IMR-90 (cell line): ENCODE measurements at regions not wholly inside any gene's neighbourhood (a gene's known extent, or its start where the extent isn't known, plus 50 kb on each side); places are given as distances from the start of the nearest gene placed in this dataset.

Experiments
- ATAC-seq: fragments of 200-7000 bp; cut with Tn5 transposase; 2 replicates; pipeline ENCODE4 v1.9.1; 2020; ENCODE audit warnings: low read depth, mild to moderate bottlenecking, moderate library complexity
- BruUV-seq: library from RNA; stranded (reverse); fragments of 400-500 nt; replicated peaks from 2 replicates; lab custom pipeline; 2021; lab: Mats Ljungman, UMichigan
- CTCF ChIA-PET: fragments of 300-600 bp; formaldehyde crosslinking; extraction: SDS; loops from one replicate; lab custom pipeline; 2021; ENCODE audit warnings: antibody characterized with exemption; lab: Yijun Ruan, JAX
- POLR2A ChIA-PET: fragments of 300-600 bp; sonication (Branson Sonifier 250); formaldehyde crosslinking; loops from one replicate; lab custom pipeline; 2022; ENCODE audit warnings: antibody characterized with exemption; ENCODE audit not compliant: unreplicated experiment; lab: Charles Lee
- DNase-seq: peaks from one replicate; pipeline ENCODE4 v3.0.0; 2013
- H2AFZ ChIP-seq: replicated peaks from 2 replicates; pipeline ENCODE3; 2013; ENCODE audit warnings: low read length, mild to moderate bottlenecking; ENCODE audit not compliant: poor library complexity
- H2AK5ac ChIP-seq: 2 replicates; pipeline ENCODE4 v1.6.1; 2013; ENCODE audit warnings: low read depth, low read length, inconsistent platforms
- H2AK9ac ChIP-seq: replicated peaks from 2 replicates; pipeline ENCODE3; 2013; ENCODE audit warnings: mild to moderate bottlenecking, low read depth, low read length, moderate library complexity; ENCODE audit not compliant: poor library complexity
- H2BK120ac ChIP-seq: 2 replicates; pipeline ENCODE4 v1.6.1; 2013; ENCODE audit warnings: low read depth, low read length, inconsistent platforms
- H2BK15ac ChIP-seq: 3 replicates; pipeline ENCODE4 v1.6.1; 2013; ENCODE audit warnings: low read depth, low read length, inconsistent platforms
- H2BK20ac ChIP-seq: 2 replicates; pipeline ENCODE4 v1.6.1; 2013; ENCODE audit warnings: low read depth, mild to moderate bottlenecking, inconsistent platforms, low read length, moderate library complexity
- H2BK5ac ChIP-seq: 2 replicates; pipeline ENCODE4 v1.6.1; 2013; ENCODE audit warnings: mild to moderate bottlenecking, low read depth, low read length, inconsistent platforms; ENCODE audit not compliant: poor library complexity, severe bottlenecking
- H3K14ac ChIP-seq: replicated peaks from 2 replicates; pipeline ENCODE4 v1.6.1; 2013; ENCODE audit warnings: low read depth, low read length, inconsistent platforms
- H3K18ac ChIP-seq: 2 replicates; pipeline ENCODE4 v1.6.1; 2013; ENCODE audit warnings: low read depth, low read length, control low read depth
- H3K23ac ChIP-seq: 2 replicates; pipeline ENCODE4 v1.6.1; 2013; ENCODE audit warnings: low read depth, low read length, inconsistent platforms
- H3K27ac ChIP-seq: 2 replicates; pipeline ENCODE4 v1.5.1; 2013; ENCODE audit warnings: mild to moderate bottlenecking, control low read depth, low read length; ENCODE audit not compliant: insufficient read depth
- H3K27me3 ChIP-seq: 2 replicates; pipeline ENCODE4 v1.6.1; 2013; ENCODE audit warnings: low read length; ENCODE audit not compliant: control insufficient read depth, insufficient read depth
- H3K36me3 ChIP-seq: 2 replicates; pipeline ENCODE4 v1.6.1; 2013; ENCODE audit warnings: low read length, mixed read lengths; ENCODE audit not compliant: control insufficient read depth, insufficient read depth
- H3K4ac ChIP-seq: 2 replicates; pipeline ENCODE4 v1.6.1; 2013; ENCODE audit warnings: low read depth, low read length, inconsistent platforms
- H3K4me1 ChIP-seq: 2 replicates; pipeline ENCODE4 v1.6.1; 2013; ENCODE audit warnings: low read length, mixed read lengths; ENCODE audit not compliant: control insufficient read depth, insufficient read depth
- H3K4me2 ChIP-seq: 2 replicates; pipeline ENCODE4 v1.6.1; 2013; ENCODE audit warnings: low read depth, mild to moderate bottlenecking, control low read depth, low read length, moderate library complexity
- H3K4me3 ChIP-seq: 2 replicates; pipeline ENCODE4 v1.5.1; 2013; ENCODE audit warnings: low read depth, mild to moderate bottlenecking, control low read depth, low read length, moderate library complexity; ENCODE audit not compliant: insufficient read depth
- H3K56ac ChIP-seq: 2 replicates; pipeline ENCODE4 v1.6.1; 2013; ENCODE audit warnings: low read length, inconsistent platforms; ENCODE audit not compliant: insufficient read depth; ENCODE audit errors: extremely low read depth
- H3K79me1 ChIP-seq, 2 experiments: 2 replicates each; pipeline ENCODE4 v1.6.1; 2013; ENCODE audit warnings: low read length in 2 of 2, inconsistent platforms in 1 of 2, low read depth in 1 of 2
- H3K9ac ChIP-seq: 2 replicates; pipeline ENCODE4 v1.6.1; 2013; ENCODE audit warnings: low read depth, low read length, control low read depth
- H3K9me1 ChIP-seq: 2 replicates; pipeline ENCODE4 v1.6.1; 2013; ENCODE audit warnings: low read length, inconsistent platforms; ENCODE audit not compliant: insufficient read depth
- H3K9me3 ChIP-seq: 2 replicates; pipeline ENCODE4 v1.6.1; 2013; ENCODE audit warnings: low read length; ENCODE audit not compliant: control insufficient read depth, insufficient read depth
- H4K20me1 ChIP-seq: 2 replicates; pipeline ENCODE4 v1.6.1; 2013; ENCODE audit warnings: low read length, inconsistent platforms; ENCODE audit not compliant: insufficient read depth
- H4K5ac ChIP-seq: 2 replicates; pipeline ENCODE4 v1.6.1; 2013; ENCODE audit warnings: mild to moderate bottlenecking, low read depth, low read length, control low read depth
- H4K8ac ChIP-seq, 2 experiments: 2 replicates each; pipeline ENCODE4 v1.6.1; 2013; ENCODE audit warnings: low read depth in 2 of 2, low read length in 2 of 2, control low read depth in 1 of 2, inconsistent platforms in 1 of 2
- H4K91ac ChIP-seq: 2 replicates; pipeline ENCODE4 v1.6.1; 2013; ENCODE audit warnings: low read depth, low read length, inconsistent platforms; ENCODE audit not compliant: insufficient read depth
- BHLHE40 ChIP-seq: fragments of 150-350 bp; IDR thresholded peaks from 2 replicates; pipeline ENCODE4 v1.6.1; 2016; ENCODE audit warnings: mild to moderate bottlenecking, low read depth, low read length
- CHD1 ChIP-seq: IDR thresholded peaks from 2 replicates; pipeline ENCODE4 v1.6.1; 2012; ENCODE audit warnings: low read depth, low read length, improper control_type of control experiment
- ELK1 ChIP-seq: fragments of 150-350 bp; IDR thresholded peaks from 2 replicates; pipeline ENCODE4 v1.6.1; 2016; ENCODE audit warnings: low read depth, mild to moderate bottlenecking, low read length, moderate library complexity, borderline replicate concordance
- FOS ChIP-seq: fragments of 150-350 bp; IDR thresholded peaks from 2 replicates; pipeline ENCODE4 v1.6.1; 2016; ENCODE audit warnings: low read depth, low read length
- NFE2L2 ChIP-seq: fragments of 150-350 bp; IDR thresholded peaks from 2 replicates; pipeline ENCODE4 v1.6.1; 2016; ENCODE audit warnings: low read depth, mild to moderate bottlenecking, low read length
- POLR2A ChIP-seq: IDR thresholded peaks from 2 replicates; pipeline ENCODE4 v1.6.1; 2012; ENCODE audit warnings: mild to moderate bottlenecking, low read depth, low read length
- RAD21 ChIP-seq: IDR thresholded peaks from 2 replicates; pipeline ENCODE4 v1.6.1; 2012; ENCODE audit warnings: low read length, improper control_type of control experiment
- RCOR1 ChIP-seq: IDR thresholded peaks from 2 replicates; pipeline ENCODE4 v1.6.1; 2012; ENCODE audit warnings: mild to moderate bottlenecking, low read length, improper control_type of control experiment; ENCODE audit not compliant: insufficient replicate concordance
- WGBS, 2 experiments: methylation state at CpG; one replicate each; pipeline versions ENCODE4 v1.1.5 to v1.1.7; 2013; ENCODE audit warnings: missing lambda C conversion rate in 2 of 2; ENCODE audit not compliant: insufficient read length in 1 of 2; ENCODE audit errors: extremely low coverage in 2 of 2; 5-methylcytosine and 5-hydroxymethylcytosine counted together
- dilution Hi-C: fragments of 300-500 bp; cut with HindIII; formaldehyde crosslinking; loops from one replicate; pipeline ENCODE4 v1.14.3; 2018; ENCODE audit warnings: low sequenced_read_pairs; ENCODE audit not compliant: unreplicated experiment
- in situ Hi-C: fragments of 300-500 bp; cut with MboI; formaldehyde crosslinking; loops from 3 replicates; pipeline ENCODE4 v1.14.3; 2019; ENCODE audit warnings: low sequenced_read_pairs, inconsistent platforms, mixed read lengths
- intact Hi-C: fragments of 100-400 bp; cut with micrococcal nuclease; formaldehyde crosslinking; loops from 2 replicates; pipeline ENCODE4 v1.10.0; 2022

GRCh38 chr6:49257549-49257948, 205.5 kb downstream of the MMUT start:
- dilution Hi-C loops = no loop called here
- in situ Hi-C loops = no loop called here
- Histone ChIP-seq H3K4me1 (no peaks in the 10 kb centered on the region), H3K9me3 (no peaks in the 10 kb centered on the region), H3K4ac (no peak overlapping the region), H3K18ac (no peak overlapping the region), H3K79me1 (no peaks in the 10 kb centered on the region), H2AK9ac (no peak overlapping the region), H3K4me2 (no peak overlapping the region), H2AK5ac (no peak overlapping the region), H3K14ac (no peak overlapping the region), H4K5ac (no peak overlapping the region), H2BK5ac (no peak overlapping the region), H4K20me1 (no peaks in the 10 kb centered on the region), H3K23ac (no peak overlapping the region), H3K27ac (no peak overlapping the region), H2BK20ac (no peak overlapping the region), H3K27me3 (no peaks in the 10 kb centered on the region), H2BK120ac (no peak overlapping the region), H3K9ac (no peak overlapping the region), H3K36me3 (no peaks in the 10 kb centered on the region), H3K9me1 (no peaks in the 10 kb centered on the region), H3K4me3 (no peak overlapping the region), H2AFZ (no peak overlapping the region), H2BK15ac (no peak overlapping the region), H4K8ac (no peak overlapping the region), H3K56ac (no peak overlapping the region), H4K91ac (no peak overlapping the region)
- CTCF ChIA-PET = no interaction called here
- BruUV-seq = no TSS peak
- POLR2A ChIA-PET = no interaction called here
- intact Hi-C loops = no loop called here
- no peak for ATAC-seq
- no peak for DNase-seq
- no peak for TF ChIP-seq ELK1
- no peak for TF ChIP-seq BHLHE40
- no peak for TF ChIP-seq CHD1
- no peak for TF ChIP-seq RCOR1
- TF ChIP-seq POLR2A = no peak
- no peak for TF ChIP-seq NFE2L2
- no peak for TF ChIP-seq RAD21
- TF ChIP-seq FOS = no peak
- WGBS, 2 experiments = no CpG with 5 or more reads among the region's 3 CpGs
